Heart right ventricle (tissue), 16 donors: ENCODE measurements at regions not wholly inside any gene's neighbourhood (a gene's known extent, or its start where the extent isn't known, plus 50 kb on each side); places are given as distances from the start of the nearest gene placed in this dataset.

Source experiments
- ATAC-seq, 8 donors: fragments of 200-7000 bp; cut with Tn5 transposase; one replicate each; pipeline ENCODE4 v1.9.1; 2020; ENCODE audit warnings: mild to moderate bottlenecking in 8 of 8, moderate library complexity in 8 of 8, moderate number of reproducible peaks in 1 of 8
- DNase-seq, 2 donors: peaks; one replicate each; pipeline ENCODE4 v3.0.0-alpha.2; 2020
- H3K27ac ChIP-seq, 10 donors: fragments of 200-600 bp; sonication (generic) in 2 of 10; one replicate each; pipeline versions ENCODE4 v1.5.0 to v1.8.0; 2020 to 2022; ENCODE audit warnings: mild to moderate bottlenecking in 3 of 10
- H3K27me3 ChIP-seq, 7 donors: fragments of 200-600 bp; one replicate each; pipeline ENCODE4 v1.8.0; 2021 to 2022; ENCODE audit warnings: mild to moderate bottlenecking in 2 of 7
- H3K36me3 ChIP-seq, 9 donors: fragments of 200-600 bp; sonication (generic) in 1 of 9; one replicate each; pipeline versions ENCODE4 v1.5.0 to v1.8.0; 2020 to 2022; ENCODE audit warnings: mild to moderate bottlenecking in 2 of 9
- H3K4me1 ChIP-seq, 9 donors: fragments of 200-600 bp; sonication (generic) in 1 of 9; one replicate each; pipeline versions ENCODE4 v1.5.0 to v1.8.0; 2020 to 2022; ENCODE audit warnings: mild to moderate bottlenecking in 4 of 9
- H3K4me3 ChIP-seq, 10 donors: fragments of 200-600 bp; sonication (generic) in 2 of 10; one replicate each; pipeline versions ENCODE4 v1.5.0 to v1.8.0; 2020 to 2022; ENCODE audit warnings: mild to moderate bottlenecking in 7 of 10, moderate library complexity in 2 of 10
- H3K9me3 ChIP-seq, 11 donors: fragments of 200-600 bp in 10 of 11; sonication (generic) in 2 of 11; one replicate each; pipeline versions ENCODE4 v1.5.0 to v1.8.0; 2013 to 2022; ENCODE audit warnings: mild to moderate bottlenecking in 2 of 11, control low read depth in 1 of 11, moderate library complexity in 1 of 11
- WGBS, 2 donors: extraction: QIAGEN DNeasy Blood & Tissue Kit; methylation state at CpG; one replicate each; pipeline ENCODE4 v1.1.7; 2013; ENCODE audit warnings: inconsistent platforms in 1 of 2; 5-methylcytosine and 5-hydroxymethylcytosine counted together
- intact Hi-C, 10 donors: fragments of 100-400 bp; cut with DNase I; formaldehyde crosslinking; loops; one replicate each; pipeline versions ENCODE4 v1.11.1 to v1.14.2; 2022
- TF ChIP-seq, protein P1 (sequence below), 9 donors: fragments of 200-600 bp; sonication (generic) in 2 of 9; IDR thresholded peaks; one replicate each; pipeline versions ENCODE4 v1.5.0 to v1.8.0; 2021 to 2022; ENCODE audit warnings: antibody characterized with exemption in 9 of 9, mild to moderate bottlenecking in 5 of 9, moderate library complexity in 1 of 9
- donor health status: Arrhythmogenic right ventricular cardiomyopathy.
- donor health status: ischemic (EF 13 %, LVEDD 7.1; RV severe dilation, severe dysfunction).
- donor health status: healthy with polysubstance abuse.
- donor health status: DM: no; HTN: yes; CAD: no.
- donor health status: DM: no; HTN: no; CAD: no.
- donor health status: ischemic (EF 25% LVEDD 6.9; RV normal size, moderate dysfunction).
- donor health status: ischemic (EF 25% LVEDD 5.7; RV mildly dilated, moderate dysfunction).
- donor health status: healthy.
- donor health status: DM: yes; HTN: yes; CAD: no.
- donor health status: Ischemic cardiomyopathy.
- donor health status: ischemic (EF 35%, LVEDD 5.7; RV mildly dilated, moderate dysfunction).
- donor health status: nonischemic (EF 11% LVEDD 7.7; RV severe dilation, severe dysfunction).
- donor health status: DM: yes; HTN: yes; CAD: no.
- donor health status: PGD.
- donor health status: ischemic (EF 29% LVEDD 5.4; RV normal size, mild dysfunction).
- donor health status: nonischemic (EF 23%, LVEDD 6.1; RV moderate dilation, normal function).

GRCh38 chr6:51490101-51490500, 597.3 kb downstream of the PKHD1 start:
- TF ChIP-seq, protein P1, sequence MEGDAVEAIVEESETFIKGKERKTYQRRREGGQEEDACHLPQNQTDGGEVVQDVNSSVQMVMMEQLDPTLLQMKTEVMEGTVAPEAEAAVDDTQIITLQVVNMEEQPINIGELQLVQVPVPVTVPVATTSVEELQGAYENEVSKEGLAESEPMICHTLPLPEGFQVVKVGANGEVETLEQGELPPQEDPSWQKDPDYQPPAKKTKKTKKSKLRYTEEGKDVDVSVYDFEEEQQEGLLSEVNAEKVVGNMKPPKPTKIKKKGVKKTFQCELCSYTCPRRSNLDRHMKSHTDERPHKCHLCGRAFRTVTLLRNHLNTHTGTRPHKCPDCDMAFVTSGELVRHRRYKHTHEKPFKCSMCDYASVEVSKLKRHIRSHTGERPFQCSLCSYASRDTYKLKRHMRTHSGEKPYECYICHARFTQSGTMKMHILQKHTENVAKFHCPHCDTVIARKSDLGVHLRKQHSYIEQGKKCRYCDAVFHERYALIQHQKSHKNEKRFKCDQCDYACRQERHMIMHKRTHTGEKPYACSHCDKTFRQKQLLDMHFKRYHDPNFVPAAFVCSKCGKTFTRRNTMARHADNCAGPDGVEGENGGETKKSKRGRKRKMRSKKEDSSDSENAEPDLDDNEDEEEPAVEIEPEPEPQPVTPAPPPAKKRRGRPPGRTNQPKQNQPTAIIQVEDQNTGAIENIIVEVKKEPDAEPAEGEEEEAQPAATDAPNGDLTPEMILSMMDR (IDR thresholded peaks at IDR 0.05): no peak
- Histone ChIP-seq H3K36me3 (no peaks in the 10 kb centered on the region), H3K9me3 (peaks cover 0 to 6% (median 0%) of the 10 kb centered on the region in 11 donors), H3K4me1 (no peaks in the 10 kb centered on the region), H3K27ac (no peak overlapping the region), H3K27me3 (no peaks in the 10 kb centered on the region), H3K4me3 (no peak overlapping the region)
- ATAC-seq (no peak), DNase-seq (no peak)
- intact Hi-C loops: no loop called here
- WGBS, 2 donors: 67 to 78% methylated on average over 1 of the region's 1 CpG

GRCh38 chr6:51494342-51494741, 593.1 kb downstream of the PKHD1 start:
- Histone ChIP-seq H3K4me3 (no peak overlapping the region), H3K27ac (no peak overlapping the region), H3K9me3 (no peaks in the 10 kb centered on the region), H3K4me1 (no peaks in the 10 kb centered on the region), H3K36me3 (no peaks in the 10 kb centered on the region), H3K27me3 (no peaks in the 10 kb centered on the region)
- TF ChIP-seq, protein P1 (IDR thresholded peaks at IDR 0.05): no peak
- ATAC-seq: no peak
- WGBS, 2 donors: 86 to 89% methylated on average over 5 of the region's 5 CpGs
- intact Hi-C loops: no loop called here
- DNase-seq: no peak

- H3K4me1 ChIP-seq: no peaks in the 10 kb centered on the region
- TF ChIP-seq, protein P1 (IDR thresholded peaks at IDR 0.05): no peak
- DNase-seq (no peak), ATAC-seq (no peak)
- H3K4me3 ChIP-seq: no peak overlapping the region
- H3K9me3 ChIP-seq: no peaks in the 10 kb centered on the region
- WGBS, 2 donors: 14 to 18% methylated on average over 4 of the region's 4 CpGs
- intact Hi-C loops: no loop called here
- no peaks in the 10 kb centered on the region for H3K36me3 ChIP-seq
- H3K27ac ChIP-seq: no peak overlapping the region
- peaks cover 0 to 2% (median 0%) of the 10 kb centered on the region in 7 donors for H3K27me3 ChIP-seq
Observed at GRCh38 chr6:51495096-51495495, 592.3 kb downstream of the PKHD1 start.

- no peaks in the 10 kb centered on the region for H3K36me3 ChIP-seq
- TF ChIP-seq, protein P1 (IDR thresholded peaks at IDR 0.05): no peak
- no peaks in the 10 kb centered on the region for H3K4me1 ChIP-seq
- intact Hi-C loops: no loop called here
- ATAC-seq: no peak
- WGBS, 2 donors: 22 to 44% methylated on average over 3 of the region's 3 CpGs
- H3K4me3 ChIP-seq: no peak overlapping the region
- no peaks in the 10 kb centered on the region for H3K9me3 ChIP-seq
- no peak overlapping the region for H3K27ac ChIP-seq
- H3K27me3 ChIP-seq: peaks cover 0 to 2% (median 0%) of the 10 kb centered on the region in 7 donors
- no peak for DNase-seq
Observed at GRCh38 chr6:51495610-51496396, 591.6 kb downstream of the PKHD1 start.
